ENCODE measurements at regions not wholly inside any gene's neighbourhood (a gene's known extent, or its start where the extent isn't known, plus 50 kb on each side); places are given as distances from the start of the nearest gene placed in this dataset.

DNA sequence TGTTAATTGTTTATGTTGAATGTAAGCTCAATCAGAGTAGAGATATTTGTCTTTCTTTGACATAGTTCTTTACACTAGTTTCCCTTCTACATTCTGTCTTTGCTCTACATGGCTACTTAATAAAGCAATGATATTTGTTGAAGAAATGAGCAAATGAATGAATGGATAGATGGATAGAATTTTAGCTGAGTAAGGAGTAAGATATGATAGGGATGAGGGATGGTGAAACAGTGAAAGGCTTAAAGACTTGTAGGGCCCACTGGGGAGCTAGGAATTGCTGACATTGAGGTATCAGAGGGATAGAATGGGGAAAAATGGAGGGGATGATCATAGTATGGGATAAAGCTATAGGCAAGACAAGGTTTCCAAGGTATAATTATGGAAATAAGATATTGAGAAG lies 361.6 kb upstream of the SPHKAP start:
- no peak for TF ChIP-seq CTCF (IDR thresholded peaks at IDR 0.05)
- no peak for TF ChIP-seq POLR2A (IDR thresholded peaks at IDR 0.05)

Data from vagina (tissue), 2 donors.